B cell (primary cell): ENCODE measurements at regions not wholly inside any gene's neighbourhood (a gene's known extent, or its start where the extent isn't known, plus 50 kb on each side); places are given as distances from the start of the nearest gene placed in this dataset.

Source experiments
- EZH2 ChIP-seq: IDR thresholded peaks from 2 replicates; pipeline ENCODE4 v1.6.1; 2012; ENCODE audit warnings: borderline replicate concordance, low read depth, mild to moderate bottlenecking, moderate library complexity, low read length; ENCODE audit not compliant: insufficient read depth, poor library complexity, severe bottlenecking
- TF ChIP-seq, protein P1 (sequence below): fragments of 200-600 bp; IDR thresholded peaks from one replicate; pipeline ENCODE4 v1.8.0; 2022; ENCODE audit warnings: antibody characterized with exemption, mild to moderate bottlenecking

GRCh38 chr18:1618364-1618763 lies 713.7 kb downstream of the ADCYAP1 start:
- TF ChIP-seq, protein P1, sequence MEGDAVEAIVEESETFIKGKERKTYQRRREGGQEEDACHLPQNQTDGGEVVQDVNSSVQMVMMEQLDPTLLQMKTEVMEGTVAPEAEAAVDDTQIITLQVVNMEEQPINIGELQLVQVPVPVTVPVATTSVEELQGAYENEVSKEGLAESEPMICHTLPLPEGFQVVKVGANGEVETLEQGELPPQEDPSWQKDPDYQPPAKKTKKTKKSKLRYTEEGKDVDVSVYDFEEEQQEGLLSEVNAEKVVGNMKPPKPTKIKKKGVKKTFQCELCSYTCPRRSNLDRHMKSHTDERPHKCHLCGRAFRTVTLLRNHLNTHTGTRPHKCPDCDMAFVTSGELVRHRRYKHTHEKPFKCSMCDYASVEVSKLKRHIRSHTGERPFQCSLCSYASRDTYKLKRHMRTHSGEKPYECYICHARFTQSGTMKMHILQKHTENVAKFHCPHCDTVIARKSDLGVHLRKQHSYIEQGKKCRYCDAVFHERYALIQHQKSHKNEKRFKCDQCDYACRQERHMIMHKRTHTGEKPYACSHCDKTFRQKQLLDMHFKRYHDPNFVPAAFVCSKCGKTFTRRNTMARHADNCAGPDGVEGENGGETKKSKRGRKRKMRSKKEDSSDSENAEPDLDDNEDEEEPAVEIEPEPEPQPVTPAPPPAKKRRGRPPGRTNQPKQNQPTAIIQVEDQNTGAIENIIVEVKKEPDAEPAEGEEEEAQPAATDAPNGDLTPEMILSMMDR, result no peak
- TF ChIP-seq EZH2, result no peak
